ENCODE measurements at regions not wholly inside any gene's neighbourhood (a gene's known extent, or its start where the extent isn't known, plus 50 kb on each side); places are given as distances from the start of the nearest gene placed in this dataset.
"Not testable (repeated sequence)": the region's sequence is repeated elsewhere in the genome, so short reads cannot be mapped to it uniquely, and the experiment has no call there.

DNA sequence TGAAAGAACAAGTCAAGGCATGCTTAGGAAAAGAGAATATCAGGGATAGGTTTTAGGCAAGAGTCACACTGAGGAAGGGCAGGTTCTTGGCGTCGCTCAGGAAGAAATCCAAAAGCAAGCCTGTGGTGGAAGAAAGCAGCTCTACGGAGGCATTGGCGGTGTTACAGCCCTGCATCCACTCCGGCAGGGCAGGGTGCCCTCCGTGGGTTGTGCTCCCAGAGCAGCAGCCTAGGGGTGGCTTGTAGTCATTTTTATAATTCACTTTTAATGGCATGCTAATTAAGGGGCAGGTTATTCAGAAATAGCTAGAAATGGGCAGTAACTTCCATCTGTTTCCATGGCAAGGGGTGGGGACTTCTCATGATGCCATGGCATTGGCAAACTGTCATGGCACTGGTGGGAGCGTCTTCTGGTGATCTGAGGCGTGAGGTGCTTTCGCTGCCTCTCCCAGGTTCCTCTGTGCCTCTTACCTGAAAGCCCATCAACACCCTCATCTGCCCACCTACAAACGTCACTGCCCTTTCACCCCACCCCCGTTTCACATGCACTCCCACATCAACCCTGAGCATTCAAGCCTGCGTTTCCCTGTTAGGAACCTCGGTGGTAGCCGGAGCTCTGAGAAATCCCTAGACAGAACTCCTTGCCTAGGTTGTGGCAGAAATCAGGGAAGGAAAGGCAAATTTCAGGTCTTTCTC lies 1763.8 kb upstream of the TPTE start:
- Mint-ChIP-seq H3K9me3 (peaks cover 4 to 48% (median 32%) of the 10 kb centered on the region in 9 donors), H3K36me3 (peaks cover 0 to 27% (median under 1%) of the 10 kb centered on the region in 3 donors)
- ATAC-seq, H3K27me3 Mint-ChIP-seq, POLR2A ChIA-PET, DNase-seq, H3K4me3 Mint-ChIP-seq, H3K27ac Mint-ChIP-seq, H3K4me1 Mint-ChIP-seq: not testable (repeated sequence)

DNA sequence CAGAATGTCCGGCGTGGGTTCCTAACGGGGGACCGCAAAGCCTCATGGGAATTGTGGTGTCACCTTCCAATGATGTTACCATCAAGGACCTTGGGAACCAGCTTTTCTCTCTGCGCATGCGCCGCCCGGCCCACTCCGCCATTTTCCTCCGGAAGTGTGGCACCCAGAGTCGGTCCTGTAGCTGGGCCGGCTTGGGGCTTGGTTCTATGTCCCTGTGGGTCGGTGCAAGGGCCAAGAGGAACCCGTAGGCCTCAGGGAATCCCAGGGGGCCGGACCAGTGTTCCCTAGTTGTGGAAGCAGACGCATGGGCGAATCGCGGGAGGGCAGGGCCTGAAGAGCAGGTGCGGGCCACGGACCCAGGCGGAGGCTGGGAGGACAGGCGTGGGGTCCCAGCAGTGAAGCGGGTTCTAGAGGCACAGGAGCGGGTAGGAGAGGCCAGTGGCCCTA lies 1762.4 kb upstream of the TPTE start:
- DNase-seq, POLR2A ChIA-PET, H3K4me3 Mint-ChIP-seq, ATAC-seq, H3K27me3 Mint-ChIP-seq, H3K4me1 Mint-ChIP-seq: not testable (repeated sequence)
- Mint-ChIP-seq H3K27ac (peak overlapping the region in 1 of 10 donors; percentile 29), H3K9me3 (peaks cover 8 to 59% (median 37%) of the 10 kb centered on the region in 9 donors), H3K36me3 (peaks cover 0 to 32% (median 1%) of the 10 kb centered on the region in 3 donors)

DNA sequence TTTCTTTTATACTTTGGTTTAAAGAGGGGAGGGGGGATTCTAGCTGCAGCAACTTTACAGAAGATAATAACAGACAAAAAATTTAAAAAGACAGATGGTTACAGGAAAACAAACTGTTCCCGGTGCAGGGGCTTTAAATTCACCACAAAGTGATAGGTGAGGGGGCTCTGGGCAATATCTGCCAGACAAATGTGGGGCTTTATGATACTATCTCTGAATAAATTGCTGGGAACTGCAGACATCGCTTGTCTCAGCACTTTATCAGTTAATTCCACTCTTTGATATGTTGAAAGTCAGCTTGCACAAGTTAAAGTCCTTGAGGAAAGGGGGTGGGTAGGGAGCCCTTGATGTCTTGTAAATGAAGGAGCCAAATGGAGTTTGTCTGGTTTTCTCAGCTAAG lies 1759.1 kb upstream of the TPTE start:
- ATAC-seq, H3K4me1 Mint-ChIP-seq, POLR2A ChIA-PET, DNase-seq, H3K27ac Mint-ChIP-seq, H3K27me3 Mint-ChIP-seq, H3K4me3 Mint-ChIP-seq: not testable (repeated sequence)
- peaks cover 15 to 65% (median 43%) of the 10 kb centered on the region in 9 donors for H3K9me3 Mint-ChIP-seq
- H3K36me3 Mint-ChIP-seq: peaks cover 0 to 36% (median 1%) of the 10 kb centered on the region in 3 donors

DNA sequence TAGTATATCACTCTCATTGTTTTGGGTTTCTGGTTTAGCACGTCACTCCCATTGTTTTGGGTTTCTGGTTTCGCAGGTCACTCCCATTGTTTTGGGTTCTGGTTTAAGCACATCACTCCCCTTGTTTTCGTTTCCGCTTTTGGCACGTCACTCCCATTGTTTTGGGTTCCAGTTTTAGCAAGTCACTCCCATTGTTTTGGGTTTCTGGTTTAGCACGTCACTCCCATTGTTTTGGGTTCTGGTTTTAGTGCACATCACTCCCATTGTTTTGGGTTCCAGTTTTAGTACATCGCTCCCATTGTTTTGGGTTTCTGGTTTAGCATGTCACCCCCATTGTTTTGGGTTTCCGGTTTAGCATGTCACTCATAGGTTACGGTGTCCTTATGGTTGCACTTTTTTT lies 1757.0 kb upstream of the TPTE start:
- H3K27me3 Mint-ChIP-seq, POLR2A ChIA-PET, ATAC-seq, DNase-seq, H3K4me3 Mint-ChIP-seq, H3K27ac Mint-ChIP-seq, H3K4me1 Mint-ChIP-seq: not testable (repeated sequence)
- H3K36me3 Mint-ChIP-seq: peaks cover 0 to 27% (median 1%) of the 10 kb centered on the region in 3 donors
- H3K9me3 Mint-ChIP-seq: peaks cover 16 to 51% (median 31%) of the 10 kb centered on the region in 9 donors

DNA sequence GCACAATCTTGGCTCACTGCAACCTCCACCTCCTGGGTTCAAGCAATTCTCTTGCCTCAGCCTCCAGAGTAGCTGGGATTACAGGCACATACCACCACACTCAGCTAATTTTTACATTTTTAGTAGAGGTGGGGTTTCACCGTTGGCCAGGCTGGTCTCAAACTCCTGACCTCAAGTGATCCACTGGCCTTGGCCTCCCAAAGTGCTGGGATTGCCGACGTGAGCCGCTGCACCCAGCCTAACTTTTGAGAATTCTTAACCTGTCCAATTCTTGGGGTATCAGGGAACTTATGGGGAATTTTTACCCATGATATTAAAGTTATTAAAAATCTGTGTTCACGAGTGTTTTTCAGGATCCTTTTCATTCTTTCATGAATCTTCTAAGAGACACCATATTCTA lies 1755.2 kb upstream of the TPTE start:
- H3K27ac Mint-ChIP-seq, H3K27me3 Mint-ChIP-seq, POLR2A ChIA-PET, H3K4me1 Mint-ChIP-seq, H3K4me3 Mint-ChIP-seq, ATAC-seq, DNase-seq: not testable (repeated sequence)
- Mint-ChIP-seq H3K9me3 (peaks cover 18 to 52% (median 21%) of the 10 kb centered on the region in 9 donors), H3K36me3 (peaks cover 0 to 23% (median 1%) of the 10 kb centered on the region in 3 donors)

DNA sequence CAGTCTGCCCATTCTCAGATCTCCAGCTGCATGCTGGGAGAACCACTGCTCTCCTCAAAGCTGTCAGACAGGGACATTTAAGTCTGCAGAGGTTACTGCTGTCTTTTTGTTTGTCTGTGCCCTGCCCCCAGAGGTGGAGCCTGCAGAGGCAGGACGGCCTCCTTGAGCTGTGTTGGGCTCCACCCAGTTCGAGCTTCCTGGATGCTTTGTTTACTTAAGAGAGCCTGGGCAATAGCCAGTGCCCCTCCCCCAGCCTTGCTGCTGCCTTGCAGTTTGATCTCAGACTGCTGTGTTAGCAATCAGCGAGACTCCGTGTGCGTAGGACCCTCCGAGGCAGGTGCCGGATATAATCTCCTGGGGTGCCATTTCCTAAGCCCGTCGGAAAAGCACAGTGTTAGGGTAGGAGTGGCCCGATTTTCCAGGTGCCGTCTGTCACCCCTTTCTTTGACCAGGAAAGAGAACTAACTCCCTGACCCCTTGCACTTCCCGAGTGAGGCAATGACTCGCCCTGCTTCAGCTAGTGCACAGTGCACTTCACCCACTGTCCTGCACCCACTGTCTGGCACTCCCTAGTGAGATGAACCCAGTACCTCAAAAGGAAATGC lies 1748.4 kb upstream of the TPTE start:
- H3K27ac Mint-ChIP-seq, ATAC-seq, H3K36me3 Mint-ChIP-seq, H3K27me3 Mint-ChIP-seq, POLR2A ChIA-PET, H3K4me1 Mint-ChIP-seq, H3K4me3 Mint-ChIP-seq, DNase-seq: not testable (repeated sequence)
- peaks cover 0 to 38% (median 23%) of the 10 kb centered on the region in 9 donors for H3K9me3 Mint-ChIP-seq

DNA sequence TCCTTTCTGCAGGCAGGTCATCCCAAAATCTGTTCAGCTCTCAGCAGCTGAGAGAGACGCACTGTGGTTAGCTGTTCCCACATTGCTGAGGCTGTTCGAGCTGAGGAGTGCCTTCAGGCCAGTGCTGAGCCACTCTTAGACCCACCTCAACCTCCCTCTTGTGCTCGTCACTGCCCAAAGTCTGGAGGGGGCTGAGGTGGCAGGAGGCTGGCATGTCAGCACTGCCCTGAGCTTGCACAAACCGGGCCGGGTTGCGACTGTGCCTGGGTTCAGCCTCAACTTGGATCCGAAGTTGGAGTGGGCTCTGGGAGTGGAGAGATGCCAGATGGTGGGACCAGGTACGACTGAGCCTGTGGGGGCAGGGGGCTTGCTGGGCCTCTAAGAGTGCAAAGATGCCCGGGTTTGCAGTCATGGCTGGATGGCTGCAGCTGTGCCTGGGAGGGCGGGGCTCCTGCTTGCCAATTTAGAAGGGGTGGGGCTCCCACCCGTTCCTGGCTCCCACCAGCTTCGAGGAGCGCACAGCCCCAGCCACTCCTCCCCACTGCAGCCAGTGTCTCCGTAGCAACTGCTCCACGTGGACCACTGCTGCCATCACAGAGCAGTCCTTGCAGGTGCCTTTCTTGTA lies 1745.7 kb upstream of the TPTE start:
- DNase-seq, POLR2A ChIA-PET, H3K36me3 Mint-ChIP-seq, H3K4me1 Mint-ChIP-seq, ATAC-seq, H3K27me3 Mint-ChIP-seq, H3K4me3 Mint-ChIP-seq, H3K27ac Mint-ChIP-seq: not testable (repeated sequence)
- peaks cover 0 to 42% (median 21%) of the 10 kb centered on the region in 9 donors for H3K9me3 Mint-ChIP-seq

DNA sequence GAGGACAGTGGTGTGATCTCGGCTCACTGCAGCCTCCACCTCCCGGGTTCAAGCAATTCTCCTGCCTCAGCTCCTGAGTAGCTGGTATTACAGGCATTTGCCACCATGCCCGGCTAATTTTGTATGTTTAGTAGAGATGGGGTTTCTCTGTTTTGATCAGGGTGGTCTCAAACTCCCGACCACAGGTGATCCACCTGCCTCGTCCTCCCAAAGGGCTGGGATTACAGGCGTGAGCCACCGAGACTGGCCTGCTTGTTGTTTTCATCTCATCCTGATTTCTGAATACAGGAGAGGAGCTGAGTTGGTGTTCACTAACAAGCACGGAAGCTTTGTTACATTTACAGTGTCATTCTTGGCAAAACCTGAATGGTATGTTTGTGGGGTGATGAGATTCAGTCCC lies 1744.1 kb upstream of the TPTE start:
- H3K4me3 Mint-ChIP-seq, H3K27me3 Mint-ChIP-seq, H3K36me3 Mint-ChIP-seq, DNase-seq, ATAC-seq, H3K4me1 Mint-ChIP-seq, POLR2A ChIA-PET, H3K27ac Mint-ChIP-seq: not testable (repeated sequence)
- peaks cover 0 to 39% (median 11%) of the 10 kb centered on the region in 9 donors for H3K9me3 Mint-ChIP-seq

DNA sequence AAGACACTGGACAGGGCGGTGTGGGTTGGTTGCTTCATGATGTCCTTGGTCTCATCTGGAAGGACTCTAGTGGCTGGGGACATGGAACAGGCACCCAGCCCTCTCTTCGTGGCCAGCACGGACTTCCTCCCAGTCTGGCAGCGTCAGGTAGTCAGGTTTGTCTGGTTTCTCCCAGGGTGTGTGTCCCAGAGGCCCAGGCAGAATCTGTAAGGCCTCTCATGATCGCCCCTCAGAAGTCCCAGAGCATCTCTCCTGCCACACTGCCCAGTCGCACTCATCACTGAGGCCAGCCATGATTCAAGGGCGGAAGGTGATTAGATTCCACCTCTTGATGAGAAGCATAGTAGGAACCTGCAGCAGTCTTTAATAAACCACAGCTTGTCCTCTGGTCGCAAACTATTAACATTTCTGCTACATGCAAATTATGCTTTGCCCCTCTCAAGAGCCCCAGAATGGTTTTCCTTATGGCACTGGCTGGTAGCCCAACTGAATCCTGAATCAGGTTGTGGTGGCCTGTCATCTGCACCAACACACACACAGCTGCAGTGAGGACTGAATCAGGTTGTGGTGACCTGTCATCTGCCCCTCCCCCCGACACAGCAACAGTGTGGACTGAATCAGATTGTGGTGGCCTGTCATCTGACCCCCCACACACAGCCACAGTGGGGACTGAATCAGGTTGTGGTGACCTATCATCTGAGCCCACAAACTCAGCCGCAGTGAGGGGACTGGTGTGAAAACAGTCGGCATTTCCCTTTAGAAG lies 1742.9 kb upstream of the TPTE start:
- H3K9me3 Mint-ChIP-seq: peaks cover 0 to 33% (median 9%) of the 10 kb centered on the region in 9 donors
- H3K27ac Mint-ChIP-seq, H3K4me3 Mint-ChIP-seq, H3K4me1 Mint-ChIP-seq, H3K27me3 Mint-ChIP-seq, H3K36me3 Mint-ChIP-seq, DNase-seq, ATAC-seq, POLR2A ChIA-PET: not testable (repeated sequence)

DNA sequence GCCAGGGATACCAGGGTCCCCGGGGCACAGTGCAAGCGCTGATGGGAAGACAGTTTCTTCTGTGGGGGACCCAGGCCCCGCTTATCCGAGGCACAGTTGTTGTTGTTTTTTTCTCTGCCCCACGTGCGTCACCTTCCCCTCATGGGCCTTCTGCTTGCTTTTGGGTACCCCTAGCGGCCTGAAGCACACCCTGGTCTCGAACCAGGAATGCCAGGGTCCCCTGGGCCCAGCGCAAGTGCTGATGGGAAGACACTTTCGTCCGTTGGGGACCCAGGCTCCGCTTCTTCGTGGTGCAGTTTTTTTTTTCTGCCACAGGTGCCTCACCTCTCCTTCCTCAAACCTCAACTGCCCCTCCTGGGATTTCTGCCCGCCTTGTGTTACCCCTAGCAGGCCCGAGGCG lies 1708.5 kb upstream of the TPTE start:
- H3K4me1 Mint-ChIP-seq, POLR2A ChIA-PET, DNase-seq, H3K4me3 Mint-ChIP-seq, H3K9me3 Mint-ChIP-seq, H3K27ac Mint-ChIP-seq, H3K36me3 Mint-ChIP-seq, H3K27me3 Mint-ChIP-seq, ATAC-seq: not testable (repeated sequence)

DNA sequence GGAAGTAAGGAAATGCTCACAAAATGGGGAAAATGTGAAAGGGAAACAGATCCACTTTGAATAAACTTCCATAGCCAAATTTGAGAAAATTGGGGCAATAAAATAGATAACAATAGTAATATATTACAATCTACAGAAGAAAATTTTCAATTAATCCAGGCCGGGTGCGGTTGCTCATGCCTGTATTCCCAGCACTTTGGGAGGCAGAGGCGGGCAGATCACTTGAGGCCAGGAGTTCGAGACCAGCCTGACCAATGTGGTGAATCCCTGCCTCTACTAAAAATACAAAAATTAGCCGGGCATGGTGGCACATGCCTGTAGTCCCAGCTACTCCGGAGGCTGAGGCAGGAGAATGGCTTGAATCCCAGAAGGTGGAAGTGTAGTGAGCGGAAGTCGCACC lies 1687.1 kb upstream of the TPTE start:
- H3K27ac Mint-ChIP-seq, H3K27me3 Mint-ChIP-seq, H3K36me3 Mint-ChIP-seq, H3K4me1 Mint-ChIP-seq, H3K4me3 Mint-ChIP-seq, POLR2A ChIA-PET, DNase-seq, ATAC-seq, H3K9me3 Mint-ChIP-seq: not testable (repeated sequence)
